ENCODE measurements at regions not wholly inside any gene's neighbourhood (a gene's known extent, or its start where the extent isn't known, plus 50 kb on each side); places are given as distances from the start of the nearest gene placed in this dataset.

GRCh38 chr17:77445760-77446532 is 305.2 kb downstream of the SEC14L1 start:
- no peak for TF ChIP-seq CTCF (conservative IDR thresholded peaks at IDR 0.05 in 1 of 2, IDR thresholded peaks at IDR 0.05 in 1 of 2; ENCODE audit: low read depth in 1 of 2, low read length in 2 of 2)
- no peak for TF ChIP-seq EZH2 (IDR thresholded peaks at IDR 0.05; ENCODE audit: low read length, missing control alignments)
